ENCODE measurements at regions not wholly inside any gene's neighbourhood (a gene's known extent, or its start where the extent isn't known, plus 50 kb on each side); places are given as distances from the start of the nearest gene placed in this dataset.

DNA sequence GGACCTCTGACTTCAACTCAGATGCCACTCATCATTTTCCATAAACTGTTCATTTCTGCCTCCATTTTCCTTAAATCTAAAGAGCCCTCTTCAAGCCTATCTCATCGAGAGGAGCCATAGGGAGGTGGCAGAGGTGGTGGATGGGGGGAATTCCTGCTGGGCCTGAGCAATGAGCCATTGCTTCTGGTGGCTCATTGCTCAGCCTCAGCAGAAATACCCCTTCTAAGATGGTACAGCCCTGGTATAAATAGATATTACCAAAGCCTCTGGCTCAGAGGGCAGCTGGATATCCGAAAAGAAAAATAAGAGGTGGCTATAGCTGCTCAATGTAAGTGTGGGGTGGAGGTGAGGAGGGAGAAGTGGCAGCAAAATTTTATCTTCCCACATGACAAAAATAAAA is 313.5 kb downstream of the CAAP1 start:
- Histone ChIP-seq H3K27ac (ENCODE audit: low read depth in 2 of 2, low read length in 1 of 2) (no peak overlapping the region), H3K4me2 (no peak overlapping the region), H3K4me3 (ENCODE audit: low read depth in 2 of 2, low read length in 1 of 2) (no peak overlapping the region), H3K9ac (no peak overlapping the region), H2AFZ (ENCODE audit: low read depth) (no peak overlapping the region), H3K79me2 (ENCODE audit: insufficient read depth) (no peaks in the 10 kb centered on the region), H3K27me3 (ENCODE audit: insufficient read depth) (no peaks in the 10 kb centered on the region), H3F3A (replicated peaks; ENCODE audit: insufficient read depth) (no peaks in the 10 kb centered on the region), H3K9me3 (no peaks in the 10 kb centered on the region), H3K36me3 (replicated peaks in 1 of 2; ENCODE audit: control insufficient read depth in 1 of 2, insufficient read depth in 2 of 2, low read length in 1 of 2) (no peaks in the 10 kb centered on the region), H3K4me1 (ENCODE audit: control insufficient read depth in 1 of 2, insufficient read depth in 2 of 2, low read depth in 1 of 2, low read length in 1 of 2) (no peaks in the 10 kb centered on the region; a peak in 1 of 4 replicates), H3K9me2 (no peaks in the 10 kb centered on the region), H4K20me1 (ENCODE audit: insufficient read depth) (no peaks in the 10 kb centered on the region)
- ChIA-PET POLR2A (no interaction called here), CTCF (interaction anchor here (0.6 kb wide), 1 partner anchor 12 kb away, joined by 3 read pairs; no protein-coding TSS in a partner anchor)
- no peak for DNase-seq
- TF ChIP-seq RAD21 (IDR thresholded peaks at IDR 0.05; ENCODE audit: low read length) = no peak
- no peak for TF ChIP-seq CHD2 (IDR thresholded peaks at IDR 0.05; ENCODE audit: low read length, partially characterized antibody)
- no peak for TF ChIP-seq TCF12 (IDR thresholded peaks at IDR 0.05)
- TF ChIP-seq, protein P1, sequence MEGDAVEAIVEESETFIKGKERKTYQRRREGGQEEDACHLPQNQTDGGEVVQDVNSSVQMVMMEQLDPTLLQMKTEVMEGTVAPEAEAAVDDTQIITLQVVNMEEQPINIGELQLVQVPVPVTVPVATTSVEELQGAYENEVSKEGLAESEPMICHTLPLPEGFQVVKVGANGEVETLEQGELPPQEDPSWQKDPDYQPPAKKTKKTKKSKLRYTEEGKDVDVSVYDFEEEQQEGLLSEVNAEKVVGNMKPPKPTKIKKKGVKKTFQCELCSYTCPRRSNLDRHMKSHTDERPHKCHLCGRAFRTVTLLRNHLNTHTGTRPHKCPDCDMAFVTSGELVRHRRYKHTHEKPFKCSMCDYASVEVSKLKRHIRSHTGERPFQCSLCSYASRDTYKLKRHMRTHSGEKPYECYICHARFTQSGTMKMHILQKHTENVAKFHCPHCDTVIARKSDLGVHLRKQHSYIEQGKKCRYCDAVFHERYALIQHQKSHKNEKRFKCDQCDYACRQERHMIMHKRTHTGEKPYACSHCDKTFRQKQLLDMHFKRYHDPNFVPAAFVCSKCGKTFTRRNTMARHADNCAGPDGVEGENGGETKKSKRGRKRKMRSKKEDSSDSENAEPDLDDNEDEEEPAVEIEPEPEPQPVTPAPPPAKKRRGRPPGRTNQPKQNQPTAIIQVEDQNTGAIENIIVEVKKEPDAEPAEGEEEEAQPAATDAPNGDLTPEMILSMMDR (IDR thresholded peaks at IDR 0.05) = no peak
- TF ChIP-seq FOXJ3 (CRISPR knock-in tag; IDR thresholded peaks at IDR 0.05) = no peak
- TF ChIP-seq, protein P2, sequence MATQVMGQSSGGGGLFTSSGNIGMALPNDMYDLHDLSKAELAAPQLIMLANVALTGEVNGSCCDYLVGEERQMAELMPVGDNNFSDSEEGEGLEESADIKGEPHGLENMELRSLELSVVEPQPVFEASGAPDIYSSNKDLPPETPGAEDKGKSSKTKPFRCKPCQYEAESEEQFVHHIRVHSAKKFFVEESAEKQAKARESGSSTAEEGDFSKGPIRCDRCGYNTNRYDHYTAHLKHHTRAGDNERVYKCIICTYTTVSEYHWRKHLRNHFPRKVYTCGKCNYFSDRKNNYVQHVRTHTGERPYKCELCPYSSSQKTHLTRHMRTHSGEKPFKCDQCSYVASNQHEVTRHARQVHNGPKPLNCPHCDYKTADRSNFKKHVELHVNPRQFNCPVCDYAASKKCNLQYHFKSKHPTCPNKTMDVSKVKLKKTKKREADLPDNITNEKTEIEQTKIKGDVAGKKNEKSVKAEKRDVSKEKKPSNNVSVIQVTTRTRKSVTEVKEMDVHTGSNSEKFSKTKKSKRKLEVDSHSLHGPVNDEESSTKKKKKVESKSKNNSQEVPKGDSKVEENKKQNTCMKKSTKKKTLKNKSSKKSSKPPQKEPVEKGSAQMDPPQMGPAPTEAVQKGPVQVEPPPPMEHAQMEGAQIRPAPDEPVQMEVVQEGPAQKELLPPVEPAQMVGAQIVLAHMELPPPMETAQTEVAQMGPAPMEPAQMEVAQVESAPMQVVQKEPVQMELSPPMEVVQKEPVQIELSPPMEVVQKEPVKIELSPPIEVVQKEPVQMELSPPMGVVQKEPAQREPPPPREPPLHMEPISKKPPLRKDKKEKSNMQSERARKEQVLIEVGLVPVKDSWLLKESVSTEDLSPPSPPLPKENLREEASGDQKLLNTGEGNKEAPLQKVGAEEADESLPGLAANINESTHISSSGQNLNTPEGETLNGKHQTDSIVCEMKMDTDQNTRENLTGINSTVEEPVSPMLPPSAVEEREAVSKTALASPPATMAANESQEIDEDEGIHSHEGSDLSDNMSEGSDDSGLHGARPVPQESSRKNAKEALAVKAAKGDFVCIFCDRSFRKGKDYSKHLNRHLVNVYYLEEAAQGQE (IDR thresholded peaks at IDR 0.05; ENCODE audit: low read depth, low read length) = no peak
- TF ChIP-seq TEAD4 (IDR thresholded peaks at IDR 0.05; ENCODE audit: borderline replicate concordance, insufficient read depth) = no peak
- 11% methylated on average over 2 of the region's 2 CpGs for WGBS (ENCODE audit: low lambda C conversion rate)

DNA sequence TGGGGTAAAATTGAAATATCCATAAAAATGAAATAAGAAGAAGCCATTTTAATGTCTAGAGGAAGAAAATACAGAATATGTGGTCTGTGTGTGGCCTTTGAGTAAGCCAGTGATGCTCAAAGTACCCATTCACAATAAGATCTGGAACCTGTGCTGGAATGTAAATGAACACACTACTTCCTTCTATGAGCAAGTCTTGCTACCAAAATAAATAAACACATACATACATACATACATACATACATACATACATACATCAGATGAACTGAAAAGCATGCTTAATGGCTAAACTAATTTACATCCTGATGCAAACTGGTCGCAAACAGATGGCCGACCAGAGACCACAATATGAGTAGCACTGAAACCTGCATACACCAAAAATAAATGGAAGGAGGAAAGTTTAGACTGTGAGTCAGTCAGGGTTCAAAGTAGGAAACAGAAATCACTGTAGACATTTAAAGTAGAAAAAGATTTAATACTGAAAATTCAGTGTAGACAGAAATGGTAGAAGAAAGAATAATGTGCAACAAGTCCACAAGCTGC is 317.6 kb downstream of the CAAP1 start:
- Histone ChIP-seq H4K20me1 (ENCODE audit: insufficient read depth) (no peaks in the 10 kb centered on the region), H3K27ac (ENCODE audit: low read depth in 2 of 2, low read length in 1 of 2) (no peak overlapping the region), H3K4me1 (ENCODE audit: control insufficient read depth in 1 of 2, insufficient read depth in 2 of 2, low read depth in 1 of 2, low read length in 1 of 2) (no peaks in the 10 kb centered on the region; a peak in 1 of 4 replicates), H3K36me3 (replicated peaks in 1 of 2; ENCODE audit: control insufficient read depth in 1 of 2, insufficient read depth in 2 of 2, low read length in 1 of 2) (no peaks in the 10 kb centered on the region), H3K9me3 (no peaks in the 10 kb centered on the region), H3K4me3 (ENCODE audit: low read depth in 2 of 2, low read length in 1 of 2) (no peak overlapping the region), H3F3A (replicated peaks; ENCODE audit: insufficient read depth) (no peaks in the 10 kb centered on the region), H3K79me2 (ENCODE audit: insufficient read depth) (no peaks in the 10 kb centered on the region), H3K4me2 (no peak overlapping the region), H3K9ac (no peak overlapping the region), H3K27me3 (ENCODE audit: insufficient read depth) (no peaks in the 10 kb centered on the region), H3K9me2 (no peaks in the 10 kb centered on the region), H2AFZ (ENCODE audit: low read depth) (no peak overlapping the region)
- WGBS (ENCODE audit: low lambda C conversion rate) = 71% methylated on average over 2 of the region's 2 CpGs
- no peak for DNase-seq
- ChIA-PET POLR2A (no interaction called here), CTCF (no interaction called here)
- no peak for TF ChIP-seq POLR2AphosphoS5 (IDR thresholded peaks at IDR 0.05; ENCODE audit: low read depth, low read length)
- TF ChIP-seq JUND (IDR thresholded peaks at IDR 0.05) = no peak
- TF ChIP-seq RXRA (IDR thresholded peaks at IDR 0.05; ENCODE audit: borderline replicate concordance, low read depth) = no peak
- no peak for TF ChIP-seq FOSL2 (IDR thresholded peaks at IDR 0.05; ENCODE audit: borderline replicate concordance, low read depth)
- no peak for TF ChIP-seq ELF1 (IDR thresholded peaks at IDR 0.05)
- TF ChIP-seq YY1 (IDR thresholded peaks at IDR 0.05; ENCODE audit: low read depth) = no peak
- no peak for TF ChIP-seq MXI1 (IDR thresholded peaks at IDR 0.05; ENCODE audit: low read depth, low read length)
- no peak for TF ChIP-seq NFIC (IDR thresholded peaks at IDR 0.05; ENCODE audit: borderline replicate concordance)
- TF ChIP-seq, protein P1 (IDR thresholded peaks at IDR 0.05) = no peak
- no peak for TF ChIP-seq SMC3 (IDR thresholded peaks at IDR 0.05; ENCODE audit: low read depth, low read length)
- TF ChIP-seq, protein P3, sequence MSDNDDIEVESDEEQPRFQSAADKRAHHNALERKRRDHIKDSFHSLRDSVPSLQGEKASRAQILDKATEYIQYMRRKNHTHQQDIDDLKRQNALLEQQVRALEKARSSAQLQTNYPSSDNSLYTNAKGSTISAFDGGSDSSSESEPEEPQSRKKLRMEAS (IDR thresholded peaks at IDR 0.05; ENCODE audit: low read depth) = no peak
- TF ChIP-seq TCF12 (IDR thresholded peaks at IDR 0.05) = no peak
- TF ChIP-seq, protein P2 (IDR thresholded peaks at IDR 0.05; ENCODE audit: low read depth, low read length) = no peak

Measured in SK-N-SH (cell line).